Peyer's patch (tissue), 4 donors: ENCODE measurements at regions not wholly inside any gene's neighbourhood (a gene's known extent, or its start where the extent isn't known, plus 50 kb on each side); places are given as distances from the start of the nearest gene placed in this dataset.

ENCODE experiments used
- POLR2A ChIP-seq, 2 donors: fragments of 450-650 bp; IDR thresholded peaks; one replicate each; pipeline ENCODE4 v1.5.1; 2017; ENCODE audit warnings: antibody characterized with exemption in 2 of 2, mild to moderate bottlenecking in 2 of 2, moderate library complexity in 2 of 2
- TF ChIP-seq, protein P1 (sequence below), 6 experiments: fragments of 450-650 bp in 4 of 6; fragments of 200-600 bp in 2 of 6; sonication (generic) in 1 of 6; IDR thresholded peaks; one replicate each; pipeline ENCODE4 v1.5.1; 2017 to 2019; ENCODE audit warnings: antibody characterized with exemption in 6 of 6, mild to moderate bottlenecking in 3 of 6, moderate library complexity in 1 of 6

- TF ChIP-seq, protein P1, sequence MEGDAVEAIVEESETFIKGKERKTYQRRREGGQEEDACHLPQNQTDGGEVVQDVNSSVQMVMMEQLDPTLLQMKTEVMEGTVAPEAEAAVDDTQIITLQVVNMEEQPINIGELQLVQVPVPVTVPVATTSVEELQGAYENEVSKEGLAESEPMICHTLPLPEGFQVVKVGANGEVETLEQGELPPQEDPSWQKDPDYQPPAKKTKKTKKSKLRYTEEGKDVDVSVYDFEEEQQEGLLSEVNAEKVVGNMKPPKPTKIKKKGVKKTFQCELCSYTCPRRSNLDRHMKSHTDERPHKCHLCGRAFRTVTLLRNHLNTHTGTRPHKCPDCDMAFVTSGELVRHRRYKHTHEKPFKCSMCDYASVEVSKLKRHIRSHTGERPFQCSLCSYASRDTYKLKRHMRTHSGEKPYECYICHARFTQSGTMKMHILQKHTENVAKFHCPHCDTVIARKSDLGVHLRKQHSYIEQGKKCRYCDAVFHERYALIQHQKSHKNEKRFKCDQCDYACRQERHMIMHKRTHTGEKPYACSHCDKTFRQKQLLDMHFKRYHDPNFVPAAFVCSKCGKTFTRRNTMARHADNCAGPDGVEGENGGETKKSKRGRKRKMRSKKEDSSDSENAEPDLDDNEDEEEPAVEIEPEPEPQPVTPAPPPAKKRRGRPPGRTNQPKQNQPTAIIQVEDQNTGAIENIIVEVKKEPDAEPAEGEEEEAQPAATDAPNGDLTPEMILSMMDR (IDR thresholded peaks at IDR 0.05), result no peak
- no peak for TF ChIP-seq POLR2A (IDR thresholded peaks at IDR 0.05)
Measured at GRCh38 chr5:145520335-145520734, 314.8 kb downstream of the PRELID2 start.
